GM12864 (cell line): ENCODE measurements at regions not wholly inside any gene's neighbourhood (a gene's known extent, or its start where the extent isn't known, plus 50 kb on each side); places are given as distances from the start of the nearest gene placed in this dataset.

Source experiments
- DNase-seq: peaks from one replicate; pipeline ENCODE4 v3.0.0-alpha.2; 2011; ENCODE audit warnings: low read depth
- H3K4me3 ChIP-seq: 2 replicates; pipeline ENCODE4 v1.5.1; 2011; ENCODE audit warnings: mild to moderate bottlenecking, low read depth, low read length, control low read depth
- TF ChIP-seq, protein P1 (sequence below): IDR thresholded peaks from 2 replicates; pipeline ENCODE4 v1.5.1; 2011; ENCODE audit warnings: low read depth, mild to moderate bottlenecking, moderate library complexity, low read length, control low read depth, inconsistent platforms; ENCODE audit errors: missing control alignments

DNA sequence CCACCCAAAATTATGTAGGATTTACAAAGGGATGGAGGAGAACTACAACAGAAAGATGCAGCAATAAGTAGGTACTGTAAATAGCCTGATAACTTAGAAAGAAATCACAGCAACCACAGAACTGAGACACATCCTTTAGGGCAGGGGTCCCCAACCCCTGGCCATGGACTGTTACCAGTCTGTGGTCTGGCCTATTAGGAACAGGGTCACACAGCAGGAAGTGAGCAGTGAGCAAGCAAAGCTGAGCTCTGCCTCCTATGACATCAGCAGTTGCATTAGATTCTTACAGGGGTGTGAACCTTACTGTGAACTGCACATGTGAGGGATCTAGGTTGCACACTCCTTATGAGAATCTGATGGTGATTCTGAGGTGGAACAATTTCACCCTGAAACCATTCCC lies 997.6 kb downstream of the DIAPH3 start:
- H3K4me3 ChIP-seq, result no peak overlapping the region
- no peak for DNase-seq
- TF ChIP-seq, protein P1, sequence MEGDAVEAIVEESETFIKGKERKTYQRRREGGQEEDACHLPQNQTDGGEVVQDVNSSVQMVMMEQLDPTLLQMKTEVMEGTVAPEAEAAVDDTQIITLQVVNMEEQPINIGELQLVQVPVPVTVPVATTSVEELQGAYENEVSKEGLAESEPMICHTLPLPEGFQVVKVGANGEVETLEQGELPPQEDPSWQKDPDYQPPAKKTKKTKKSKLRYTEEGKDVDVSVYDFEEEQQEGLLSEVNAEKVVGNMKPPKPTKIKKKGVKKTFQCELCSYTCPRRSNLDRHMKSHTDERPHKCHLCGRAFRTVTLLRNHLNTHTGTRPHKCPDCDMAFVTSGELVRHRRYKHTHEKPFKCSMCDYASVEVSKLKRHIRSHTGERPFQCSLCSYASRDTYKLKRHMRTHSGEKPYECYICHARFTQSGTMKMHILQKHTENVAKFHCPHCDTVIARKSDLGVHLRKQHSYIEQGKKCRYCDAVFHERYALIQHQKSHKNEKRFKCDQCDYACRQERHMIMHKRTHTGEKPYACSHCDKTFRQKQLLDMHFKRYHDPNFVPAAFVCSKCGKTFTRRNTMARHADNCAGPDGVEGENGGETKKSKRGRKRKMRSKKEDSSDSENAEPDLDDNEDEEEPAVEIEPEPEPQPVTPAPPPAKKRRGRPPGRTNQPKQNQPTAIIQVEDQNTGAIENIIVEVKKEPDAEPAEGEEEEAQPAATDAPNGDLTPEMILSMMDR, result no peak

DNA sequence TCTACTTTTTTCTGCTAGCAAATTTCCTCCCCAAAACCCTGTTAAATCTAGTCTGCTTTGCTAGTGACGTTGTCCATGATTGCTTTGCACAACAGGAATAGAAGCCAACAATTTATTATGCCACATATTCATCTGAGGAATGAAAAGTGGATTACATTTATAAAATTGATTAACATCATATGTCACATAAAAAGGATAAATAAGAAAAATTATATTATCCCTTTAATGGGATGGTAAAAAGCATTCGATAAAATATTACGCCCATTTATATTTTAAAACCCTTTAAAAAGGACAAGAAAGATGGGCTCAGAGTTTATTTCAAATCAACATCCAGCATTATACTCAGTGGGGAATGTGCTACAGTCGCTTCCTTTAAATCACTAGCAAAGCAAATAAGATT lies 991.7 kb downstream of the DIAPH3 start:
- DNase-seq, result no peak
- no peak overlapping the region for H3K4me3 ChIP-seq
- TF ChIP-seq, protein P1, result no peak

DNA sequence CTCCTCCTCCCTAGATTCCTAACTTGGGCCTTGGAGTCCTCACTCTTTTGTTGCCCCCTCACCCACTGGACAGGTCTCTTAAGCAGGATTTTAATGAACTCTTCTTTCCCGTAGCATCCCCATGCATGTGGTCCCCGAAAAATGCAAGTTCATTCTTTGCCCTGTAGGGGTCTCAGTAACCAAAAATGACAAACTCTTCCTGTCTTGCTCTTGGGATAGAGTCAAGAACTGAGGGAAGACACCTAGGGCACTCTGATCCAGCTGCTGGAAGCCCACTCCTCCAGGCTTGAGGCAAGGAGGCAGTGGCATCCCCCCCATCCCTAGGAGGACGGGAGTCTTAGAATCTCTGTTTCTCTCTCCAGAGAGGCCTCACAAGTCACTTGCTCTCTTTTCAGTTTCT lies 987.0 kb downstream of the DIAPH3 start:
- TF ChIP-seq, protein P1, result peak; percentile 50
- no peak overlapping the region for H3K4me3 ChIP-seq
- DNase-seq, result no peak

DNA sequence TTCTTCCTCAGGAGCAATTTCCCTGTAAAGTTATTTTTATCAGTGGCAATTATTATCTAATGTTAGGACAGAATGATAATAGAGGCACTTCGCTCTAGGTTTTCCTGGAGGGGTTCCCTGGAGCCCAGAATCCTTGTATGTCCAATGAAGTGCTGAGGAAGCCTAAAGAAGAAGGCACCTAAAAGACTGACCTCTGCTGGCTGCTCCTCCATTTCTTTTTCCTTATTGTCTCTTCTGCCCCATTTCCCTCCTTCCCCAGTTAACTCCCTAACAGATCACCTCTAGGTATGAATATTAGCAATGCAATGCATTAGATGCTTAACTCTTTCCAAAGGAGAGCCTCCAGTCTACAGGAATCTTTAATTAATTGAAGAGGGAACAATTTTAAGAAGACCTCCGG lies 985.4 kb downstream of the DIAPH3 start:
- TF ChIP-seq, protein P1, result no peak
- DNase-seq, result no peak
- no peak overlapping the region for H3K4me3 ChIP-seq

DNA sequence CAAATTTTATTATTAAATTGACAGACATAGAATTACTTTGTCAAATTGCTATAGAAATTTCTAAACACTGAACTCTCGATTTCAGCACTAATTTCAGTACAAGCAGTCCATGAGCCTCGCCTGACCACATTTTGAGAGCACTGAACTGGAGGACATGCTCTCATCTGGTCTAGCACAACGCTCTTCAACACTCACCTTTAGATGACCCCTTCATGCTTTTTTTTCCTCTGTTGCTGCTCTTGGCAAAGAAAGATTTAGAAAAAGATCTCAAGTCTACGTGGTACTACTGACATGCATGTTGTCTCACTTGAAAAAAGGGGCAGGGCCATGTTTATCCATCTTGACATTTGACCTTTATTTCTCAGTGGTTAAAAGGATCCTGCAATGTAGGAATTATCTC lies 981.5 kb downstream of the DIAPH3 start:
- no peak overlapping the region for H3K4me3 ChIP-seq
- TF ChIP-seq, protein P1, result no peak
- DNase-seq, result no peak

DNA sequence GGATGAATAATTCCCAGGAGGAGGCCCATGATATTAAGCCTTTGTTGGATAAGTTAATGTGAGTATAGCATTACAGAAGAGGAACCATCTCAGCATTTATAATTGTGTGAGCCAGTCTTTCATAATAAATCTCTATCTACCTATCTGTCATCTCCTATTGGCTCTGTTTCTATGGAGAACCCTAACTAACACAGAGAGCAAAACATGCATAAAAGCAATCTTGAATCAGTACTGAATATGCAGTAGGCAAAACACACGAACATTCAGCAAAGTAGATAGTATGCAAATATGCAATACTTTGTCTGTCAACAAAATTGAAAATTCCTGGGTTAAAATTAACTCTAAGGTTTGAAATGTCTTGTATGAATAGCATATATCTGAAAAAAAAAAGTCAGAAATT lies 966.3 kb downstream of the DIAPH3 start:
- H3K4me3 ChIP-seq, result no peak overlapping the region
- TF ChIP-seq, protein P1, result no peak
- DNase-seq, result no peak

DNA sequence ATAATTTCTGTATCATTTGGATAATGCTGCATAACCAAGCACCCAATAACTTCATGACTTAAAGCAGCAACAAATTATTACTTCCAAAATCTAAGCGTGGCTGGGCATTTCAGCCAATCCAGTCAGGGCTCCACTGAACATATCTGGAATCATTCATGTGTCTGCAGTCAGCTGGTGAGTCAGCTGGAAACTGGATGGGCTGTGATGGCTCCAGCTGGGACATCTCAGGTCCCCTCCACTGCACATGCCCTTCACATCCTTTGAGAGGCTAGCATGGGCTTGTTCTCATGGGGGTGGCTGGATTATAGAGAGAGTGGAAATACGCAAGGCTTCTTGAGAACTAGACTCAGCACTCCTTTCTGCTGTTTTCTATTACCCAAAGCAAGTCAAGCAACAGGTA lies 961.9 kb downstream of the DIAPH3 start:
- TF ChIP-seq, protein P1, result no peak
- no peak overlapping the region for H3K4me3 ChIP-seq
- no peak for DNase-seq
